CD4-positive, alpha-beta T cell treated with Interleukin-1 beta for 1 hour (primary cell): ENCODE measurements at regions not wholly inside any gene's neighbourhood (a gene's known extent, or its start where the extent isn't known, plus 50 kb on each side); places are given as distances from the start of the nearest gene placed in this dataset.
A peak's percentile ranks its signal among the peaks of the same experiment; 100 is the strongest.
"Not testable (repeated sequence)": the region's sequence is repeated elsewhere in the genome, so short reads cannot be mapped to it uniquely, and the experiment has no call there.

Experiments
- DNase-seq, 2 donors: peaks; one replicate each; pipeline ENCODE4 v3.0.0-alpha.2; 2020 to 2022

DNA sequence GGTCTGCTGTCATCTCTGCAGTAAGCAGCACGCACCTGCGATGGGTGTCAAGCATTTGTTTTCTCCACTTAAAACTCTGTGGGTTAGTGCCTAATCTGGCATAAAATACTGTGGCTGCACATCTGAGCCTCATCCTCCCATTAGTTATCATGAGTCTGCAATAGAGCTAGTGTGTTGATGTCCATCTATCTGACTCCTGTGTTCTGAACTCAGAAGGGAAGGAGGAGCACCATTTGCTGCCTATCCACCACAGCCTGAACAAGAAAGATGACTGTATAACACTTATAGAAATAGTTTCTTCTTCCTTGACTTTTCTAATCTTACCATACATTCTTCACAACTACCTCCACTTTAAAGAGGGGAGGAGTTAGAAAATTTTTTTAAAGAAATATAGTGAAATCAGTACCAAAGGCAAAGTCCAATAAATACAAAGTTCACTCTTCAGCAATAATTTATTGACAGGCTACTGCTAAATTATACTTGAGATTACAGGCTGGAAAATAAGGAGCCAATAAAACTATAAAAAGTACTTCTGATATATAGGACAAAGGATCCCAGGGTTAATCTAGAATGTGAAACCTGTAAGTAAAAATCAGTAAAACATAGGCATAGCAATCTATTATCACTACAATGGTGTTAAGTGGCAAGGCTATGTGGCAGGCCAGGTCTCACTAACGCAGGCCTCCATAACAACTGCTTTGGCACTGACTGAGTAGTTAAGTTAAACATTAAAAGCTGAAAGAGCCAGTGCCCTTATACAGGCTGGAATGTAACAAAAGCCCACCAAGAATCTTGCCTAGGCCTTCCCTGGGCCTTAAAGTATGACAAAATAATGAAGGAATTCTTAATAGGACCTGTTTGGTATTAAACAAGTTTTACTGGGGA, 70.2 kb downstream of the LGALS9C start:
- not testable (repeated sequence) for DNase-seq

GRCh38 chr17:18557086-18557485, 80.5 kb downstream of the LGALS9C start:
- DNase-seq = not testable (repeated sequence)

- peak; percentile 35 to 51 for DNase-seq
Observed at GRCh38 chr17:18563381-18564098, 80.7 kb downstream of the TBC1D28 start.

GRCh38 chr17:18564099-18564448, 80.1 kb downstream of the TBC1D28 start:
- peak; percentile 38 to 51 for DNase-seq

DNA sequence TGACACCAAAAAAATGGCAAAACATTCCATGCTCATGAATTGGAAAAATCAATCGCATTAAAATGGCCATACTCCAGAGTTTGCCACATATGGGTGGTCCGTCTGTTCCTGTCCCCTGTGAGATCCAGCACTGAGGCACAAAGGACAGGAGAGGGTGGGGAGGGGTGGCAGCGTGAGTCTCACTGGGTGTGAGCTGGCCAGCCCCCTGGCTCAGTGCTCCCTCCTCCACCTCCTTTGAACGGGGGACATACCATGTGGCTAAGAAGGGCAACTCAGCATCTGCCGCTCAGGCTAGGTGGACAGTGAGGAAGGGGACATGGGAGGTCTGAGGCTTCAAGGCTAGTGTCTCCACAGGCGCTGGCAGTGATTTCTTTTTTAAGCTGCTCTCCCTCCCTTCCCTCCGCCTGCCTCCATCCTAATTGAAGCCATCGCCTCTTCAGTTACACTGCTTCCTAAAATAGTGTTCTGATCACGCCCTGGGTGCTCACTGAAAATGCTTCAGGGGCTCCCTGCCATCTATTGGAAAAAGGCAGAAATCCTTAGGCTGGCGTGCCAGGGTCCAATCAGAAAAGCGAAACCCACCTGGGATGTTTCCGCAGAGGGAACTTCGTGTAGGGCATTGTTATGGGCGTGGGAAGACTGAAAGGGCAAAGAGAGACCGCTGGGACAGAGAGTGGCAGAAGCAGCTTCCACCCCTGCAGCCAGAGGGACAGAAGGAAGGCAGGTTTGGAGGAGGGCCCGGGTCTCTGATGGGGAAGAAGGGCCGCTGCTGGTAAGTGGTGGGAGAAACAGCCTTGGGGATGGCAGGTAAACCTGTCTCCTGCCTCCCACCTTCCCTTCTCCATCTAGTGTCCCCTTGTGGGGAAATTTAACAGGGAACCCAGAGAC, 75.8 kb downstream of the TBC1D28 start:
- DNase-seq = not testable (repeated sequence)

GRCh38 chr17:18569489-18569913, 74.7 kb downstream of the TBC1D28 start:
- not testable (repeated sequence) for DNase-seq

DNA sequence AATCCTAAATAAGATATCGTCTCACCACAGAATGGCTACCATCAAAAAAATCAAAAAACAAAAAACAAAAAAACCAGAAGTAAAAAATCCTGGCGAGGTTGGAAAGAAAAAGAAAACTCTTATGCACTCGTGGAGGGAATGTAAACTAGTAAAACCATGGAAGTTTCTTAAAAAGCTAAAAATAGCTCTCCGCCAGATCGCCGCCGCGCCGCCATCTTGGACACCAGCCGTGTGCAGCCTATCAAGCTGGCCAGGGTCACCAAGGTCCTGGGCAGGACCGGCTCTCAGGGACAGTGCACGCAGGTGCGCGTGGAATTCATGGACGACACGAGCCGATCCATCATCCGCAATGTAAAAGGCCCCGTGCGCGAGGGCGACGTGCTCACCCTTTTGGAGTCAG, 71.7 kb downstream of the TBC1D28 start:
- DNase-seq = not testable (repeated sequence)

DNA sequence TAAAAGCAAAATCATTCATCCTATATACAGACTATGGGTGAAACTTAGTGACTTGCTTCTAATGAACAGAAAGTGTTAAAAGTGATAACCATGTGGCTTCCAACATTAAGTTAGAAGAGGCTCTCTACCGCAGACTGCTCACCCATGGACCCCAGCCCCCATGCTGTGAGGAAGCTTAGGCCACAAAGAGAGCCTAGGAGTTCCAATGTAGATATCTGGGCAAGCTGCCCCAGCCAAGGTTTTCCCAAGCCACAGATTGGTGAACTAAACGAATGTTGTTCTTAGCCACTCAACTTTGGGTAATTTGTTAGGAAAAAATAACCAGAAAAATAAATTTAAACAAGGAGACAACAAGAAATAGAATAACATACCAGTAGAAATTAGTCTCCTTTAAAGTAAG, 70.1 kb downstream of the TBC1D28 start:
- DNase-seq = not testable (repeated sequence)
